Lower lobe of right lung (tissue), 2 donors: ENCODE measurements at regions not wholly inside any gene's neighbourhood (a gene's known extent, or its start where the extent isn't known, plus 50 kb on each side); places are given as distances from the start of the nearest gene placed in this dataset.

Experiments used
- ATAC-seq, 2 donors: fragments of 200-7000 bp; cut with Tn5 transposase; one replicate each; pipeline ENCODE4 v1.9.1; 2020 to 2022; ENCODE audit warnings: mild to moderate bottlenecking in 2 of 2, moderate library complexity in 2 of 2
- DNase-seq: peaks from one replicate; pipeline ENCODE4 v3.0.0-alpha.2; 2020
- H3K27ac ChIP-seq: fragments of 200-600 bp; one replicate; pipeline ENCODE4 v1.8.0; 2022
- H3K27me3 ChIP-seq: fragments of 200-600 bp; one replicate; pipeline ENCODE4 v1.8.0; 2022; ENCODE audit warnings: low read depth
- H3K36me3 ChIP-seq: fragments of 200-600 bp; one replicate; pipeline ENCODE4 v1.8.0; 2022; ENCODE audit warnings: mild to moderate bottlenecking
- H3K4me1 ChIP-seq: fragments of 200-600 bp; one replicate; pipeline ENCODE4 v1.8.0; 2022
- H3K4me3 ChIP-seq: fragments of 200-600 bp; one replicate; pipeline ENCODE4 v1.8.0; 2022; ENCODE audit warnings: mild to moderate bottlenecking
- H3K9me3 ChIP-seq: fragments of 200-600 bp; one replicate; pipeline ENCODE4 v1.8.0; 2022
- CTCF ChIP-seq: fragments of 200-600 bp; IDR thresholded peaks from one replicate; pipeline ENCODE4 v1.8.0; 2022; ENCODE audit warnings: antibody characterized with exemption, mild to moderate bottlenecking
- intact Hi-C: fragments of 100-400 bp; cut with DNase I; formaldehyde crosslinking; loops from one replicate; pipeline ENCODE4 v1.11.0; 2022
- donor health status: DM: no; HTN: yes; CAD: no; lungs with severe emphysema.

GRCh38 chr10:78391585-78391984 is 357.9 kb downstream of the RPS24 start:
- no peaks in the 10 kb centered on the region for H3K9me3 ChIP-seq
- H3K27ac ChIP-seq = no peak overlapping the region
- no peaks in the 10 kb centered on the region for H3K27me3 ChIP-seq
- intact Hi-C loops = no loop called here
- ATAC-seq (no peak), DNase-seq (no peak)
- no peaks in the 10 kb centered on the region for H3K4me1 ChIP-seq
- no peak for TF ChIP-seq CTCF
- no peaks in the 10 kb centered on the region for H3K36me3 ChIP-seq
- H3K4me3 ChIP-seq = no peak overlapping the region

- DNase-seq (no peak), ATAC-seq (no peak)
- no peak for TF ChIP-seq CTCF
- Histone ChIP-seq H3K36me3 (no peaks in the 10 kb centered on the region), H3K4me3 (no peak overlapping the region), H3K4me1 (no peaks in the 10 kb centered on the region), H3K27ac (no peak overlapping the region), H3K27me3 (no peaks in the 10 kb centered on the region), H3K9me3 (no peaks in the 10 kb centered on the region)
- intact Hi-C loops = no loop called here
Observed at GRCh38 chr10:78392197-78392596, 358.5 kb downstream of the RPS24 start.

GRCh38 chr10:78393094-78393493 is 359.4 kb downstream of the RPS24 start:
- no peaks in the 10 kb centered on the region for H3K27me3 ChIP-seq
- H3K36me3 ChIP-seq = no peaks in the 10 kb centered on the region
- H3K4me3 ChIP-seq = no peak overlapping the region
- no peaks in the 10 kb centered on the region for H3K4me1 ChIP-seq
- no peak overlapping the region for H3K27ac ChIP-seq
- no peak for TF ChIP-seq CTCF
- H3K9me3 ChIP-seq = no peaks in the 10 kb centered on the region
- intact Hi-C loops = no loop called here
- ATAC-seq (no peak), DNase-seq (no peak)

- Histone ChIP-seq H3K27ac (no peak overlapping the region), H3K27me3 (no peaks in the 10 kb centered on the region), H3K36me3 (no peaks in the 10 kb centered on the region), H3K4me3 (no peak overlapping the region), H3K4me1 (no peaks in the 10 kb centered on the region), H3K9me3 (no peaks in the 10 kb centered on the region)
- peak in 1 of 2 donors; percentile 47 for ATAC-seq
- DNase-seq = no peak
- intact Hi-C loops = no loop called here
- TF ChIP-seq CTCF = no peak
Observed at GRCh38 chr10:78394047-78394446, 360.4 kb downstream of the RPS24 start.

- Histone ChIP-seq H3K4me3 (no peak overlapping the region), H3K36me3 (no peaks in the 10 kb centered on the region), H3K27ac (no peak overlapping the region), H3K4me1 (no peaks in the 10 kb centered on the region), H3K27me3 (no peaks in the 10 kb centered on the region), H3K9me3 (no peaks in the 10 kb centered on the region)
- intact Hi-C loops = no loop called here
- ATAC-seq = no peak
- no peak for DNase-seq
- TF ChIP-seq CTCF = no peak
Observed at GRCh38 chr10:78395162-78395561, 361.5 kb downstream of the RPS24 start.

GRCh38 chr10:78396754-78397153 is 363.1 kb downstream of the RPS24 start:
- Histone ChIP-seq H3K4me1 (no peaks in the 10 kb centered on the region), H3K27ac (no peak overlapping the region), H3K36me3 (no peaks in the 10 kb centered on the region), H3K4me3 (no peak overlapping the region), H3K27me3 (no peaks in the 10 kb centered on the region), H3K9me3 (no peaks in the 10 kb centered on the region)
- intact Hi-C loops = no loop called here
- no peak for TF ChIP-seq CTCF
- DNase-seq (no peak), ATAC-seq (no peak)
